PFSK-1 (cell line): ENCODE measurements at regions not wholly inside any gene's neighbourhood (a gene's known extent, or its start where the extent isn't known, plus 50 kb on each side); places are given as distances from the start of the nearest gene placed in this dataset.

Source experiments
- FOXP2 ChIP-seq: optimal IDR thresholded peaks from 2 replicates; pipeline ENCODE3; 2011; ENCODE audit warnings: borderline replicate concordance, control low read depth, inconsistent platforms; ENCODE audit not compliant: insufficient read depth; ENCODE audit errors: extremely low read length, extremely low read depth
- POLR2AphosphoS5 ChIP-seq: IDR thresholded peaks from 2 replicates; pipeline ENCODE4 v1.6.1; 2012; ENCODE audit warnings: low read depth, mild to moderate bottlenecking, control low read depth, low read length, moderate library complexity
- SIN3A ChIP-seq: IDR thresholded peaks from 2 replicates; pipeline ENCODE4 v1.6.1; 2012; ENCODE audit warnings: mild to moderate bottlenecking, low read length, moderate library complexity, borderline replicate concordance; ENCODE audit not compliant: insufficient read depth
- TAF1 ChIP-seq: IDR thresholded peaks from 2 replicates; pipeline ENCODE4 v1.6.1; 2012; ENCODE audit warnings: low read length, control low read depth, borderline replicate concordance; ENCODE audit not compliant: insufficient read depth
- TF ChIP-seq, protein P1 (sequence below), 2 experiments: IDR thresholded peaks; 2 replicates each; pipeline versions ENCODE4 v1.6.1 to v1.8.0; 2011 to 2012; ENCODE audit warnings: low read depth in 2 of 2, low read length in 2 of 2, control low read depth in 1 of 2, inconsistent platforms in 1 of 2, mild to moderate bottlenecking in 1 of 2, moderate library complexity in 1 of 2; ENCODE audit not compliant: insufficient read depth in 1 of 2

GRCh38 chr3:109731639-109732473 lies 394.5 kb upstream of the DPPA4 start:
- no peak for TF ChIP-seq TAF1
- no peak for TF ChIP-seq POLR2AphosphoS5
- TF ChIP-seq, protein P1, sequence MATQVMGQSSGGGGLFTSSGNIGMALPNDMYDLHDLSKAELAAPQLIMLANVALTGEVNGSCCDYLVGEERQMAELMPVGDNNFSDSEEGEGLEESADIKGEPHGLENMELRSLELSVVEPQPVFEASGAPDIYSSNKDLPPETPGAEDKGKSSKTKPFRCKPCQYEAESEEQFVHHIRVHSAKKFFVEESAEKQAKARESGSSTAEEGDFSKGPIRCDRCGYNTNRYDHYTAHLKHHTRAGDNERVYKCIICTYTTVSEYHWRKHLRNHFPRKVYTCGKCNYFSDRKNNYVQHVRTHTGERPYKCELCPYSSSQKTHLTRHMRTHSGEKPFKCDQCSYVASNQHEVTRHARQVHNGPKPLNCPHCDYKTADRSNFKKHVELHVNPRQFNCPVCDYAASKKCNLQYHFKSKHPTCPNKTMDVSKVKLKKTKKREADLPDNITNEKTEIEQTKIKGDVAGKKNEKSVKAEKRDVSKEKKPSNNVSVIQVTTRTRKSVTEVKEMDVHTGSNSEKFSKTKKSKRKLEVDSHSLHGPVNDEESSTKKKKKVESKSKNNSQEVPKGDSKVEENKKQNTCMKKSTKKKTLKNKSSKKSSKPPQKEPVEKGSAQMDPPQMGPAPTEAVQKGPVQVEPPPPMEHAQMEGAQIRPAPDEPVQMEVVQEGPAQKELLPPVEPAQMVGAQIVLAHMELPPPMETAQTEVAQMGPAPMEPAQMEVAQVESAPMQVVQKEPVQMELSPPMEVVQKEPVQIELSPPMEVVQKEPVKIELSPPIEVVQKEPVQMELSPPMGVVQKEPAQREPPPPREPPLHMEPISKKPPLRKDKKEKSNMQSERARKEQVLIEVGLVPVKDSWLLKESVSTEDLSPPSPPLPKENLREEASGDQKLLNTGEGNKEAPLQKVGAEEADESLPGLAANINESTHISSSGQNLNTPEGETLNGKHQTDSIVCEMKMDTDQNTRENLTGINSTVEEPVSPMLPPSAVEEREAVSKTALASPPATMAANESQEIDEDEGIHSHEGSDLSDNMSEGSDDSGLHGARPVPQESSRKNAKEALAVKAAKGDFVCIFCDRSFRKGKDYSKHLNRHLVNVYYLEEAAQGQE (IDR thresholded peaks at IDR 0.05; ENCODE audit: insufficient read depth in 1 of 2, low read depth in 2 of 2, low read length in 2 of 2) = no peak
- no peak for TF ChIP-seq FOXP2
- no peak for TF ChIP-seq SIN3A

GRCh38 chr3:109743981-109744380 lies 406.6 kb upstream of the DPPA4 start:
- TF ChIP-seq, protein P1 (IDR thresholded peaks at IDR 0.05; ENCODE audit: insufficient read depth in 1 of 2, low read depth in 2 of 2, low read length in 2 of 2) = no peak
- TF ChIP-seq TAF1 (no peak), SIN3A (no peak), FOXP2 (no peak), POLR2AphosphoS5 (no peak)

GRCh38 chr3:109772520-109772919 lies 435.2 kb upstream of the DPPA4 start:
- no peak for TF ChIP-seq TAF1
- TF ChIP-seq, protein P1 (IDR thresholded peaks at IDR 0.05; ENCODE audit: insufficient read depth in 1 of 2, low read depth in 2 of 2, low read length in 2 of 2) = no peak
- TF ChIP-seq POLR2AphosphoS5 = no peak
- no peak for TF ChIP-seq SIN3A
- TF ChIP-seq FOXP2 = no peak

DNA sequence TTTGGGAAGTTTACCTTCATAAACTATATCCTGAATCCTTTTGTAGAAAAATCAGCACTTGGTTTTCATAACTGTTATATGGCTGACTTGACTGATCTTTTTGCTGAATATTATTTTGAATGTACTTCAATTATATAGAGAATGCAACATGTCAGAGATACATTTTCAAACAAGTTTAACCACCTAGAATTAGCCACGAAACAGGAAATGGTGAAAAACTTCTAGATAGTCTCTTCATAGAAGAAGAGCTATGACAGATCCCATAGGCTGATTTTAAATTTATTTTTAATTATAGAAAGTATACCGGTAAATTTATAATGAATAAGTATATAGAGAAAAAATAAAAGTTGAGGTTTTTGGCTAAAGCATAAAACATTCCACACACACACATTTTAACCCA lies 436.8 kb upstream of the DPPA4 start:
- TF ChIP-seq, protein P1 (IDR thresholded peaks at IDR 0.05; ENCODE audit: insufficient read depth in 1 of 2, low read depth in 2 of 2, low read length in 2 of 2) = no peak
- no peak for TF ChIP-seq SIN3A
- no peak for TF ChIP-seq POLR2AphosphoS5
- TF ChIP-seq TAF1 = no peak
- TF ChIP-seq FOXP2 = no peak

DNA sequence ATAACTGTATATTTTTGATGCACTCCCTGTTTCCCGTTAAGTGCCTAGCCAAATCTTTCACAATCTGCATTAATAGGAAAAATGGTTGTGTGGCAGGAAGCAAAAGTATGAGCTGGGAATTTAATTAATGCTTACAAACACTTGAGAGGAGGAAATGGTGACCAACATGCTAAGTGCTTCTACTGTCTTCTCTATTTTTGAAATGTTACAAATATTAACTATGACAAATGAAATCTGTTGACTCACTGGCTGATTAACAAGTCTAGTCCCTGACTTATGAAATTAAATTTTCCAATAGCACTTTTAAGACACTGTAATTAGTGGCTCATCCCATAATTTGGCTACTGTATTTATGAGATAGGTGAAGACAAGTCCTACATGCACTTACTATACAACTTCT lies 446.9 kb upstream of the DPPA4 start:
- TF ChIP-seq, protein P1 (IDR thresholded peaks at IDR 0.05; ENCODE audit: insufficient read depth in 1 of 2, low read depth in 2 of 2, low read length in 2 of 2) = no peak
- TF ChIP-seq TAF1 (no peak), POLR2AphosphoS5 (no peak), SIN3A (no peak), FOXP2 (no peak)
